BLaER1 (cell line): ENCODE measurements at regions not wholly inside any gene's neighbourhood (a gene's known extent, or its start where the extent isn't known, plus 50 kb on each side); places are given as distances from the start of the nearest gene placed in this dataset.

Source experiments
- H3K27ac ChIP-seq: shearing (Covaris generic); formaldehyde crosslinking; 2 replicates; pipeline ENCODE4 v1.8.1; 2022
- H3K27me3 ChIP-seq: shearing (Covaris generic); formaldehyde crosslinking; 2 replicates; pipeline ENCODE4 v1.8.1; 2022
- H3K36me3 ChIP-seq: shearing (Covaris generic); formaldehyde crosslinking; 2 replicates; pipeline ENCODE4 v1.8.1; 2022
- H3K4me1 ChIP-seq: shearing (Covaris generic); formaldehyde crosslinking; 2 replicates; pipeline ENCODE4 v1.8.1; 2022
- H3K4me2 ChIP-seq: shearing (Covaris generic); formaldehyde crosslinking; 2 replicates; pipeline ENCODE4 v1.8.1; 2022
- H3K4me3 ChIP-seq: shearing (Covaris generic); formaldehyde crosslinking; 2 replicates; pipeline ENCODE4 v1.8.1; 2022
- H3K9ac ChIP-seq: shearing (Covaris generic); formaldehyde crosslinking; 2 replicates; pipeline ENCODE4 v1.8.1; 2022
- H3K9me3 ChIP-seq: shearing (Covaris generic); formaldehyde crosslinking; 2 replicates; pipeline ENCODE4 v1.8.1; 2022
- H4K20me1 ChIP-seq: shearing (Covaris generic); formaldehyde crosslinking; 2 replicates; pipeline ENCODE4 v1.8.1; 2022
- Cebpa-rat ChIP-seq: shearing (Covaris generic); IDR thresholded peaks from 2 replicates; pipeline ENCODE4 v1.8.1; 2022

GRCh38 chr2:39934851-39935250, 155.8 kb upstream of the THUMPD2 start:
- no peak for TF ChIP-seq Cebpa-rat
- Histone ChIP-seq H3K9ac (no peak overlapping the region), H3K36me3 (no peaks in the 10 kb centered on the region), H3K27me3 (no peaks in the 10 kb centered on the region), H3K4me1 (peaks cover 24% of the 10 kb centered on the region), H4K20me1 (no peaks in the 10 kb centered on the region), H3K9me3 (peaks cover 6% of the 10 kb centered on the region), H3K4me2 (no peak overlapping the region), H3K4me3 (no peak overlapping the region), H3K27ac (no peak overlapping the region)

DNA sequence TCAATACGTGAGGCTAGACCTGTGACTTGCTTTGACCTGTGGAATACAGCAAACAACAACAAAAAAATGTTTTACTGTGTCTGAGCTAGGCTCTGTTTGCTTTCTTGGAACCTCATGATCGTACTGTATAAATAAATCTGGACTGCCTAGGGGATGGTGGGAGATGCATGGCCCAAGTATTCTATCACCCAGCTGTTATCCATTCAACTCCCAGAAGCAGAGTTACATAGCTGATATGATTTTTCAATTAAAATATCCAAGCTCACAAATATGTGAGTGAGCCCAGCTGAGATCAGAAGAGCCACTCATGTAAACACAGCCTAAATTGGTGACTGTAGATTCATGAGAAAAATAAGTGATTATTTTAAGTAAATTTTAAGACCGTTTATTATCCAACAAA, 154.1 kb upstream of the THUMPD2 start:
- Histone ChIP-seq H3K9ac (no peak overlapping the region), H3K9me3 (peaks cover 10% of the 10 kb centered on the region), H3K4me2 (no peak overlapping the region), H4K20me1 (no peaks in the 10 kb centered on the region), H3K27me3 (no peaks in the 10 kb centered on the region), H3K27ac (no peak overlapping the region), H3K36me3 (no peaks in the 10 kb centered on the region), H3K4me3 (no peak overlapping the region), H3K4me1 (peaks cover 11% of the 10 kb centered on the region)
- no peak for TF ChIP-seq Cebpa-rat

DNA sequence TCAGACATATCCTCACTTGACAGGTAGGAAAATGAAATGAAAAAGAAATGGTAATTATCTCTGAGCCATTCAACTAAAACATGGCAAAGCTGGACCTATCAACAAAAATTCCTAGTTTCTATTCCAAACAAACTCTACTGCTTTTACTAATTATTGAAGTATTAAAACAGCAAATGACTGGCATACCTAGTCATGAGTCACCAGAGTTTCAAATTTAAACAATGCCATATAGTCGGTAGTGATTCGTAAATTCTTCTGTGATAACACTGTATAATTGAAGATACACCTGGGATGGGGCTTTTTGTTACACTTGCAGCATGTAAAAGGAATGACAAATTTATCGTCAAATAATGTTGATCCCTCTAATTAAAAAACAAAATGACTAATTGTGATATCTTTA, 153.1 kb upstream of the THUMPD2 start:
- Histone ChIP-seq H3K27ac (no peak overlapping the region), H3K27me3 (no peaks in the 10 kb centered on the region), H3K36me3 (no peaks in the 10 kb centered on the region), H3K9ac (no peak overlapping the region), H3K4me2 (no peak overlapping the region), H3K4me3 (no peak overlapping the region), H3K9me3 (peaks cover 10% of the 10 kb centered on the region), H3K4me1 (peaks cover 1% of the 10 kb centered on the region), H4K20me1 (no peaks in the 10 kb centered on the region)
- no peak for TF ChIP-seq Cebpa-rat

DNA sequence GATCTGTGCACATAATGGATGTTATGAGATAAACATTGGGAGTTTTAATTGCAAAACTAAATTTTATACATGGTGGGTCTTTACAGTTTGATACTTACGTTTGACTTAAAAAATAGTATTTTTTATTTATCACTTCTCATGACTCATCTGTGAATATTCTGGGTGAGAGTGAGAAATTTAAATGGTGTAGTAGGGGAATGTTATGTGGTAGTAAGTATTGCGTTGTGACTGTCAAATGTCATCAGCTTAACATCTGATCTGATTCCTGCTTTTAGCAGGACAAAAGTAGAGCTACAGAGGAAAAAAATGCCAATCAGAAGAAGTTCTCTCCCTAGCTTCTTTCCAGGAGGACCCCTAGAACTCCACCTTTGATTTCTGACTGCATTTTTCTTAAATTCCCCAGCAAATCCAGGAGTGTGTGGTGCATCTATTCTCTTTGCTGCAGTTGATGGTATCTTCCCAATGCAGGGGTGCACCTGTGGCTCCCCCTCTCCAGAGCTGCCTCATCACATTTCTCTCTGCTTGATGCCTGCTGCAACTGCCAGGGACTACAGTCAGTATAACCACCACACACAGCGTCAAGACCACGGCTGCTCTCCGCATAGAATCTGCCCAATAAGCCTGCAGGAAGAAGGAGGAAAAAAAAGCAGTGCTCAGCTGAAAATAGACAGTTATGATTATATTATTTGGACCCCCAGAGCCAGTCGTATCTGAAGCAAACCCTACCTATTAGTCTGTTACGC, 151.3 kb upstream of the THUMPD2 start:
- Histone ChIP-seq H3K4me1 (0 out of 2 replicates have a peak, but pooled peaks cover 5% of the 10 kb centered on the region), H4K20me1 (no peaks in the 10 kb centered on the region), H3K4me2 (no peak overlapping the region), H3K9me3 (peaks cover 3% of the 10 kb centered on the region; the same call in 1 of the 2 replicates), H3K27me3 (no peaks in the 10 kb centered on the region), H3K9ac (no peak overlapping the region), H3K4me3 (no peak overlapping the region), H3K36me3 (no peaks in the 10 kb centered on the region), H3K27ac (no peak overlapping the region)
- no peak for TF ChIP-seq Cebpa-rat

DNA sequence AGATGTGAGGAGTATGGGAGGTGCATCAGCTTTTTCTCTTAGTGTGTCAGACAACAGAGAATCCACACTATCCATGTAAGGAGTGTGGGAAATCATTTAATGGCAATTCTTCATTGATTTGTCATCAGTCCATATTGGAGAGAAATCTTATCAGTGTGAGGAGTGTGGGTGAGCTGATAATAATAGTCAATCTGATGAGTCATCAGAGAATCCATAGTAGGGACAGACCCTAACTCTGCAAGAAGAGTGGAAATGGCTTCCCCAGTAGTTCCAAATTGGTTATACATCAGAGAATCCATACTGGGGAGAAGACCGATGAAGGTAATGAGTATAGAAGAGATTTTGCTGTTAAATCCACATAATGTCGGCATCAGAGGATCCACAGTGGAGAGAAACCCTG, 150.5 kb upstream of the THUMPD2 start:
- Histone ChIP-seq H3K27me3 (no peaks in the 10 kb centered on the region), H3K4me1 (0 out of 2 replicates have a peak, but pooled peaks cover 5% of the 10 kb centered on the region), H3K9me3 (peaks cover 3% of the 10 kb centered on the region; the same call in 1 of the 2 replicates), H3K9ac (no peak overlapping the region), H3K36me3 (no peaks in the 10 kb centered on the region), H3K27ac (no peak overlapping the region), H4K20me1 (no peaks in the 10 kb centered on the region), H3K4me3 (no peak overlapping the region), H3K4me2 (no peak overlapping the region)
- TF ChIP-seq Cebpa-rat, result no peak

DNA sequence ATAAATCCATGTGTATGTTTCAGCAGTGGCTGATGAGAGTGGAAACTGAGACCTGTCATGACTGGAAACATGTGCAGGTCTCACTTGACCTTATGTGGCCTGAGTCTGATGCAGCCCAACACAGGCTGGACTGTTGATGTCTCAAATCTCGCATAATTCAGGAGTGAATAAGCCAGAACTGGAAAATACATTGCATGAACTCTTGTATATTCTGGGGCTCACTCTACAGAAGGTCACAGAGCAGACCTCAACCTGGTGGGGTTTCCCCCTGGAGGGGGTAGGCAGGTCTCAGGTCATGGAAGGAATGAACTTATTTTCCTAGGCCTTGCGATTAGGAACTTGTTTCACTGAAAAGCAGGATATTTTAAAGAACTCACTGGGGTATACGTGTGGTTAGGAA, 146.3 kb upstream of the THUMPD2 start:
- Histone ChIP-seq H3K4me3 (no peak overlapping the region), H3K36me3 (no peaks in the 10 kb centered on the region), H3K27me3 (no peaks in the 10 kb centered on the region), H3K9me3 (0 out of 2 replicates have a peak, but pooled peaks cover 3% of the 10 kb centered on the region), H4K20me1 (no peaks in the 10 kb centered on the region), H3K9ac (no peak overlapping the region), H3K4me1 (peaks cover 14% of the 10 kb centered on the region), H3K4me2 (no peak overlapping the region), H3K27ac (no peak overlapping the region)
- no peak for TF ChIP-seq Cebpa-rat

GRCh38 chr2:39923455-39923854, 144.4 kb upstream of the THUMPD2 start:
- Histone ChIP-seq H3K9me3 (0 out of 2 replicates have a peak, but pooled peaks cover under 1% of the 10 kb centered on the region), H3K4me2 (no peak overlapping the region), H4K20me1 (no peaks in the 10 kb centered on the region), H3K9ac (no peak overlapping the region), H3K4me3 (no peak overlapping the region), H3K36me3 (no peaks in the 10 kb centered on the region), H3K27ac (no peak overlapping the region), H3K27me3 (no peaks in the 10 kb centered on the region), H3K4me1 (peaks cover 26% of the 10 kb centered on the region)
- no peak for TF ChIP-seq Cebpa-rat

DNA sequence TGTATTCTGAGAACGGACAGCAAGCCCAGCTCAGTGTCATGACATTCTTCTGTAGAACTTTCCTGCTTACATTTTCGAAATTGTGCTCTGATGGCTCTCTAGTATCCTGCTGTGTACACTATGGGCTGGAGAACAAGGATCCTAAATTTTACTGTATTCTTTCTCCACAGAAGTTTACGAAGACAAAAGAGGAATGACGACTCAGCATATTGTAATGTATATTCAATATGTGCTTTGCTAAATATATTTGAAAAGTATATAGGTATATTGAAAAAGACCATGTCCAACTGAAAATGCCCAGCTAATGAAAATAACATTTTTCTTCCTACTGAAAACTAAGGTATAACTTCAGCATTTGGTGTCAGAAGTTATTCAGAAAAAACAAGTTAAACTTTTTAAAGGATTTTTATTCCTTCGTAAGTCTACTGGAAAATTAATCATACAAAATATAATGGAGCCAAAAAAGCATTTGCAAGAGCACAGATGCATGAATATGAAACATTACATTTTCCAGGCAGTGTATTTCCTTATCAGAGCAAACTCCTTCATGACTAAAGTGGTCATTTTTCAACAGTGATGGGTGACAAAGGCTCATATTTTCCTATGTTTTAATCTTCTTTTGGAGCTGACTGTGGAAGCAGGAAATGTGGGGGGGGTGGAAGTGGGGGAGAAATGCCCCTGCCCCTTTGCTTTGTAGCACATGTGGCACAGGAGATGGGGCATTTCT, 143.8 kb upstream of the THUMPD2 start:
- no peak overlapping the region for H3K27ac ChIP-seq
- H3K4me3 ChIP-seq, result no peak overlapping the region
- no peaks in the 10 kb centered on the region for H3K27me3 ChIP-seq
- H3K9me3 ChIP-seq, result no peaks in the 10 kb centered on the region
- no peak for TF ChIP-seq Cebpa-rat
- H3K4me1 ChIP-seq, result peaks cover 27% of the 10 kb centered on the region
- no peaks in the 10 kb centered on the region for H4K20me1 ChIP-seq
- no peak overlapping the region for H3K4me2 ChIP-seq
- H3K9ac ChIP-seq, result no peak overlapping the region
- no peaks in the 10 kb centered on the region for H3K36me3 ChIP-seq

DNA sequence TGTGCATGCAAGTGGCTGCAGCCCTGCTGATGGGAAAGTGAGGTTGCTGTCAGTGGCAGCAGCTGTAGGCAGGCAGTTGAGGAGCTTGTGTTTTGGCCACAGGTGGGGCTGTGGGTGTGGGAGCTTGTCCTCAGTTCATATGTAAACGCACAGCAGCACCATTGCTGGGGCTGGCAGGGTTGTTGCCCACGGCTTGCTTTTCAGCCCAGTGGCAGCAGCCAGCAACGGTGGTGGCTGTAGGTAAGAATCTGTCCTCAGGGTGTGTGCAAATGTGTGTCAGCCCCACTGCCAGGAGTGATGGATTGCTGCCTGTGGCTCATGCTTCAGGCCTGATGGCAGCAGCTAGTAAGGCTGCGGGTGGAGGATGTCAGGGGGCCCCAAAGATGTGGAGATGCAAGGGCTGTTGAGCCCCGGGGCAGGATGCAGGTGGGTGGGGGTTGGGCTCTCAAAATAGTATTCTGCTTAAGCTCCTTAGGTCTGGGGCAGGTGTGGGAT, 141.3 kb upstream of the THUMPD2 start:
- Histone ChIP-seq H3K27me3 (no peaks in the 10 kb centered on the region), H3K27ac (peak overlapping the region; percentile 47; the same call in 1 of the 2 replicates), H3K9me3 (no peaks in the 10 kb centered on the region), H3K4me3 (no peak overlapping the region), H3K4me2 (peak overlapping the region; percentile 80), H3K36me3 (no peaks in the 10 kb centered on the region), H3K9ac (no peak overlapping the region; the same call in 1 of the 2 replicates), H4K20me1 (no peaks in the 10 kb centered on the region), H3K4me1 (peaks cover 29% of the 10 kb centered on the region)
- no peak for TF ChIP-seq Cebpa-rat
